ENCODE measurements at regions not wholly inside any gene's neighbourhood (a gene's known extent, or its start where the extent isn't known, plus 50 kb on each side); places are given as distances from the start of the nearest gene placed in this dataset.

DNA sequence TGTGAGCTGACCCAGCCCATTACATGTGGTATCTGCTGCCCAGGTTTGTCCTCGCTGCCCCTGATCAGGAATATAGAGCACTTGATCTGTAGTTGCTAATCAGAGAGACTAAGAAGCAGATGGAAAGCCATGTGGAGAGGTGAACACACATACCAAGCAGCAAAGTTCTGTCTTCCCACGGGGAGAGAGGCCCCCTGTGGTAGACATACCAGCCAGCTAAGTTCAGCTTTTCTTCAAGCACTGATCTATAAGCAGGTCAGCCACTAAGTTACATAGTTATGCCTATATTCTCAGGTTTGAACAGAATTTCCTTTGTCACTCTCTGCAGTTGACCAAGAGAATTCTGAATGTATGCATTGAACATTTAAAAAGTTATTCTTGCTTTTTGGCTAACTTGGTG, 76.4 kb downstream of the DDX3Y start:
- H3K36me3 Mint-ChIP-seq: no peaks in the 10 kb centered on the region
- ChIA-PET POLR2A (no interaction called here), CTCF (no interaction called here)
- intact Hi-C loops (cut with micrococcal nuclease): no loop called here
- no peak for DNase-seq
- H3K27ac Mint-ChIP-seq: no peak overlapping the region
- no peaks in the 10 kb centered on the region for H3K9me3 Mint-ChIP-seq
- H3K27me3 Mint-ChIP-seq: no peaks in the 10 kb centered on the region
- H3K4me1 Mint-ChIP-seq (ENCODE audit: low read depth): no peaks in the 10 kb centered on the region
- no peak overlapping the region for H3K4me3 Mint-ChIP-seq

DNA sequence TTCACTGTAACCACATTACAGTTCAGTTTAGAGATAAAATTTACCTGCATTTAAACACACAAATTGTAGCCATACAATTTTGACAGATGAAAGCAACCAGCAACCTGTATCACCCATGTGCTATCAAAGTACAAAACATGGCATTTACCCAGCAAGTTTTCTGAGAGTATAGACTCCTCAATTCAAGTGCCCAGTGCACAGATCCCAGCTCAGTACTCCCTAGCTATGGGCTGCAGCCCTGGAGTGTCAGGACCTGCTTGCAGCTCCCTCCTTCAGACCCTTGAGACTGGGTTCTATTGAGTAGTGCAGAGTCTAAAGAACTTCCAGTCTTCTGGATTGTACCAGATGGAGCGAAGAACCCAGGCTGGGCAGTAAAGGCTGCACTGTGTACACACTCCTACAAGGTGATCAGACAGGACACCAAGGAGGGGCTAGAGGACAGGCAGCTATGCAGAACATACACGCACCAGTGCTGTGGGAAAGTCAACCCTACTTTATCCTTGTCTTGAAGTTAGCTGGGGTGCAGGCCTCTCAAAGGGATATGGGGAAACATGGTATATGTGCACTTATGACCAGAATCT, 77.7 kb downstream of the DDX3Y start:
- Mint-ChIP-seq H3K36me3 (no peaks in the 10 kb centered on the region), H3K27me3 (no peaks in the 10 kb centered on the region), H3K4me1 (ENCODE audit: low read depth) (no peaks in the 10 kb centered on the region), H3K4me3 (no peak overlapping the region), H3K9me3 (no peaks in the 10 kb centered on the region), H3K27ac (no peak overlapping the region)
- no peak for DNase-seq
- POLR2A ChIA-PET: no interaction called here
- intact Hi-C loops (cut with micrococcal nuclease): no loop called here
- CTCF ChIA-PET: no interaction called here

DNA sequence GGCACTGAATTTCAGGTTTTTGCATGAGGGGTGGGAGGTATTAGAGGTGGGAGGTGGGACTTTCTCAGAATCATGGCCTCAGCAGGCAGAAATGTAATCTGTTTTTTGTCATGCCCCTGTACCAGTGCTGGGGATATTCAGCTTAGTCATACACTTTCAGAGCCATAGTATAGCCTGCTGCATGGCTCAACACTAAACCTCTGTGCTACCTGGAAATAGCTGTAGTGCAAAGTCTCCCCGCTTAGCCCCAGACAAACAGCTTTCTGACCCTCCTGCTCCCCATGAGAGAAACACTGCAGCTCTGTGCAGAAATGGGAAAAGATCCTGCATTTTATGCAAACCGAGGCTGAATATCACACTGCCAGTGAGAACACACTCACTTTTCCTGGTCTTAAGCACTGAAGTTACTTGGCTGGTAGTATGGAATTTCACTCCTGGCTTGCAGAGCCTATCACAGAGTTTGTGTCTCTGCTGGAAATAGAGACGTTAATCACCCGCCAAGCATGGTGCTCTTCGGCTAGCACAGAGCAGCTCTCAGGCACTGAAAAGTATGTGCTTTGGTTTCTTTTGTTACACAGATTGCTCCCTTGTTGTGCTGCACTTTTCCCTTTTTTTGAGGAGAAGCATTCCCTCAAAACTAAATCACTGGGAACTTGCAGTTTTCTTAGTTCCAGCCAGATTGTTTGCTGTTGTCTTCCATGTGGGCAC, 80.1 kb downstream of the DDX3Y start:
- H3K9me3 Mint-ChIP-seq: no peaks in the 10 kb centered on the region

DNA sequence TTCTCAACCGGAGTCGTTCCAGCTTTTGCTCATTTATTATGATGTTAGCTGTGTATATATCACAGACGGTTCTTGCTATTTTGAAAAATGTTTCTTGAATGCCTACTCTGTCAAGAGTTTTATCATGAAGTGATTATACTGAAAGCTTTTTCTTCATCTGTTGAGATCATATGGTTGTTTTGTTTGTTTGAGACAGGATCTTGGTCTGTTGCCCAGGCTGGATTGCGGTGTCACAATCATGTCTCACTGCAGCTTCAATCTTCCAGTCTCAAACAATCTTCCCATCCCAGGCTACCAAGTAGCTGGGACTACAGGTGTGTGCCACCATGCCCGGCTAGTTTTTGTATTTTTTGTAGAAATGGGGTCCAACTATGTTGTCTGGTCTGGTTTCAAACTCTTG, 112.8 kb downstream of the DDX3Y start:
- intact Hi-C loops (cut with micrococcal nuclease): no loop called here
- Mint-ChIP-seq H3K27me3 (no peaks in the 10 kb centered on the region), H3K4me1 (ENCODE audit: low read depth) (peaks cover 21% of the 10 kb centered on the region), H3K27ac (no peak overlapping the region), H3K4me3 (no peak overlapping the region), H3K9me3 (no peaks in the 10 kb centered on the region), H3K36me3 (no peaks in the 10 kb centered on the region)
- no peak for DNase-seq
- ChIA-PET POLR2A (no interaction called here), CTCF (no interaction called here)

More for the DNA sequence above, 80.1 kb downstream of the DDX3Y start:
- CTCF ChIA-PET: no interaction called here
- no peaks in the 10 kb centered on the region for H3K27me3 Mint-ChIP-seq
- no peaks in the 10 kb centered on the region for H3K4me1 Mint-ChIP-seq (ENCODE audit: low read depth)
- H3K4me3 Mint-ChIP-seq: no peak overlapping the region
- intact Hi-C loops (cut with micrococcal nuclease): no loop called here
- H3K36me3 Mint-ChIP-seq: no peaks in the 10 kb centered on the region
- POLR2A ChIA-PET: no interaction called here
- DNase-seq: no peak
- H3K27ac Mint-ChIP-seq: no peak overlapping the region

DNA sequence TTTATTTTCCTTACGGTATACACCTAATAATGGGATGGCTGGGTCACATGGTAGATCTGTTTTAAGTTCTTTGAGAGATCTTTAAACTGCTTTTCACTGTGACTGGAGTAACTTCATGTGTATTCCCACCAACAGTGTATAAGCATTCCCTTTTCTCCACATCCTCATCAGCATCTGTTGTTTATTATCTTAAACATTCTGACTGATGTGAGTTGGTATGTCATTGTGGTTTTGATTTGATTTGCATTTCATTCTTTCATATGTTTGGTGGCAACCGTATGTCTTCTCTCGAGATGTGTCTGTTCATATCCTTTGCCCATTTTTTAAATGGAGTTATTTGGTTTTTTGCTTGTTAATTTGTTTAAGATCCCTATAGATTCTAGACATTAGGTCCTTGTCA, 114.8 kb downstream of the DDX3Y start:
- ChIA-PET CTCF (no interaction called here), POLR2A (no interaction called here)
- Mint-ChIP-seq H3K4me3 (no peak overlapping the region), H3K4me1 (ENCODE audit: low read depth) (peaks cover 23% of the 10 kb centered on the region), H3K36me3 (no peaks in the 10 kb centered on the region), H3K9me3 (no peaks in the 10 kb centered on the region), H3K27me3 (no peaks in the 10 kb centered on the region), H3K27ac (no peak overlapping the region)
- DNase-seq: no peak
- intact Hi-C loops (cut with micrococcal nuclease): no loop called here

DNA sequence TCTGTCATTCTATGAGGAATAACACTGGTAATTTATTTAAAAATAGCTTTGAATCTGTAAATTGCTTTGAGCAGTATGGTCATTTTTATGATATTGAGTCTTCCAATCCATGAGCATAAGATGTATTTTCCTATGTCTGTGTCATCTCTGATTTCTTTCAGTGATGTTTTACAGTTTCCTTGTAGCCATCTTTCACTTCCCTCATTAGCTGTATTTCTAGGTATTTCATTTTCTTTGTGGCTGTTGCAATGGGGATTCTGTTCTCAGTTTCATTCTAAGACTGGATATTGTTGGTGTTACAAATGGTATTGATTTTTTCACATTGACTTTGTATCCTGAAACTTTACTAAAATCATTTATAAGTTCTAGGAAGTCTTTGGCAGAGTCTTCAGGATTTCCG, 116.2 kb downstream of the DDX3Y start:
- no peak overlapping the region for H3K4me3 Mint-ChIP-seq
- no peaks in the 10 kb centered on the region for H3K27me3 Mint-ChIP-seq
- ChIA-PET POLR2A (no interaction called here), CTCF (no interaction called here)
- intact Hi-C loops (cut with micrococcal nuclease): no loop called here
- no peak for DNase-seq
- peaks cover 23% of the 10 kb centered on the region for H3K4me1 Mint-ChIP-seq (ENCODE audit: low read depth)
- no peak overlapping the region for H3K27ac Mint-ChIP-seq
- no peaks in the 10 kb centered on the region for H3K36me3 Mint-ChIP-seq
- no peaks in the 10 kb centered on the region for H3K9me3 Mint-ChIP-seq

DNA sequence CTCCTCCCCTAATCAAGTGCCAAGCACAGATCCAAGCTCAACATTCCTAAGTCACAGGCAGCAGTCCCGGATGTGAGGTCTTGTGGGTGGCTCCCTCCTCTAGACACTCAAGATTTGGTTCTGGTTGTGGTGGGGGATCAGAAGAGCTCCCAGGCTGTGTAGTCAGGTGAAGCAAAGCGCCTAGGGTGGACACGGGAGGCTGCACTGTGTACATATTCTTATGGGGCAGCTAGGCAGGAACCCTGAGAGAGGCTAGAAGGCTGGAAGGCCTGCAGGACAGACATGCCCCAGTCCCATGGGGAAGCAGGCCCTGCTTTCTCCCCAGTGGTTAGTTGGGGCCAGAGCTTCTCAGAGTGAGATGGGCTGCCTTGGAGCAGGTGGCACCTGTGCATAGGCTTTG, 118.9 kb downstream of the DDX3Y start:
- ChIA-PET POLR2A (no interaction called here), CTCF (no interaction called here)
- H3K27ac Mint-ChIP-seq: no peak overlapping the region
- no peaks in the 10 kb centered on the region for H3K36me3 Mint-ChIP-seq
- no peaks in the 10 kb centered on the region for H3K27me3 Mint-ChIP-seq
- no peaks in the 10 kb centered on the region for H3K9me3 Mint-ChIP-seq
- intact Hi-C loops (cut with micrococcal nuclease): no loop called here
- H3K4me3 Mint-ChIP-seq: no peak overlapping the region
- H3K4me1 Mint-ChIP-seq (ENCODE audit: low read depth): peaks cover 15% of the 10 kb centered on the region
- DNase-seq: no peak

DNA sequence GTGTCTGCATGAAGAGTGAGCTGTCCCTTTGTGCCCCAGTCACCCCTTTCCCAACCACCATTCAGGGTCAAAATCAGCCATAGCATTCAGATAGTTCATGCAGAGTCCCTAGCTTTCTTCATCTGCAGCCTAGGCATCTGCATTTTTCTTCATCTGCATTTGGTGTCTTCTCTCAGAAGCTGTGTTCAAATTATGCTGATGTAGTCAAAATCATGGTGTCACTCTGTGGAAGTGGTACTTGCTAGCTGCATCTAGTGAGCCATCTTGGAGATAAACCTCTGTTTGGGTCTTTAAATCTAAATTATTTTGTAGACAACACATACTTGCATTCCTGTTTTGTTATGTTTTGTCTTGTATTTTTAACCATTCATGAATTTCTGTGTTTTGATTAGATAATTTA, 119.8 kb downstream of the DDX3Y start:
- Mint-ChIP-seq H3K27ac (no peak overlapping the region), H3K9me3 (no peaks in the 10 kb centered on the region), H3K36me3 (peaks cover 2% of the 10 kb centered on the region), H3K4me1 (ENCODE audit: low read depth) (peaks cover 15% of the 10 kb centered on the region), H3K4me3 (no peak overlapping the region), H3K27me3 (no peaks in the 10 kb centered on the region)
- CTCF ChIA-PET: no interaction called here
- intact Hi-C loops (cut with micrococcal nuclease): no loop called here
- DNase-seq: no peak
- POLR2A ChIA-PET: no interaction called here

DNA sequence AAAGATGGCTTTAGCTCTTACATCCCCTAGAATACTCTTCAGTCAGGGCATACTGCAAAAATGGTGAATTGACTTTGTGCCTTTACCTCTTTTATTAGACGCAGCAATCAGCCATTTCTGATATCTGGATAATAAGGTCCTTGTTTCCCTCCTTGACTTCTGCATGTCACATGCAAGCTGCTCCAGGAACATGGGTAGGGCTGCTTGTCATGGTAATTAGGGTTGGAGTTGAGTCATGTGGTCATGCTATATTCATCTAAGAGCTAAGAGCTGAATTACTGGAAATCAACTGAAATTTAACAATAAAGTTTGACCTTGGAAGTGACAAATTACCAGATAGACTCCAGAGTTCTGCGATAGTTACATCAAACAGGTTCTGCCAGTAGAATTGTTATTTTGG, 122.2 kb downstream of the DDX3Y start:
- DNase-seq: no peak
- H3K4me3 Mint-ChIP-seq: no peak overlapping the region
- peaks cover 2% of the 10 kb centered on the region for H3K36me3 Mint-ChIP-seq
- H3K4me1 Mint-ChIP-seq (ENCODE audit: low read depth): peaks cover 3% of the 10 kb centered on the region
- POLR2A ChIA-PET: no interaction called here
- intact Hi-C loops (cut with micrococcal nuclease): no loop called here
- H3K27me3 Mint-ChIP-seq: no peaks in the 10 kb centered on the region
- no peaks in the 10 kb centered on the region for H3K9me3 Mint-ChIP-seq
- CTCF ChIA-PET: no interaction called here
- no peak overlapping the region for H3K27ac Mint-ChIP-seq

DNA sequence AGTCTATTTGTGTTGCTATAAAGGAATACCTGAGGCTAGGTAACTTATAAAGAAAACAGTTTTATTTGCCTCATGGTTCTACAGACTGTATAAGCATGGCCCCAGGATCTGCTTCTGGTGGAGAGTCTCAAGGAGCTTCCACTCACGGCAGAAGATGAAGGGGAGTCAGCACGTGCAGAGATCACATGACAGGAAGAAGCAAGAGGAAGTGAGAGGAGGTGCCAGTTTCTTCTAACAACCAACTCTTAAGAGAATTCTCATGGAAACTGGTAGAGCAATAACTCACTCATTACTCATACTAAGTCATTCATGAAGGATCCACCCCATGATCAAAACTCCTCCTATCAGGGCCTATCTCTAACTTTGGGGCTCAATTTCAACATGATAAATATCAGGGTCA, 135.6 kb downstream of the DDX3Y start:
- Mint-ChIP-seq H3K4me3 (no peak overlapping the region), H3K36me3 (no peaks in the 10 kb centered on the region), H3K9me3 (peaks cover 9% of the 10 kb centered on the region), H3K27ac (no peak overlapping the region), H3K4me1 (ENCODE audit: low read depth) (peaks cover 6% of the 10 kb centered on the region), H3K27me3 (no peaks in the 10 kb centered on the region)
- ChIA-PET POLR2A (no interaction called here), CTCF (no interaction called here)
- no peak for DNase-seq
- intact Hi-C loops (cut with micrococcal nuclease): no loop called here

DNA sequence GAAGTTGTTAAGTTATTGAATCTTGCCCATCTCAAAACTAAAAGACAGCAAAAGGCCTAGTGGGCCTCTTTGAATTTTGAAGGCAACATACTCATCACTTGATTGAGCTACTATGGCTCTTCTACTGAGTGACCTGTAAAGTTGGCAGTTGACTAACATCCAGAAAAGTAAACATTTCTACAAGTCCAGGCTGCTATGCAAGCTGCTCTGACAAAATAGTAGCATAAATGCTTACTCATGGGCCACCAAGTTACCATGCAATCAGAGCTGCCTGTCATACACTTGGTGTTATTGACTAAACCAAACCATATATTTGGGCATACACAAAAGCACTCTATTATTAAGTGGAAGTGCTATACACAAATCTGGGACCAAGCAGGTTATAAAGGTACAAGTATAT, 148.8 kb downstream of the DDX3Y start:
- peaks cover 4% of the 10 kb centered on the region for H3K4me1 Mint-ChIP-seq (ENCODE audit: low read depth)
- no peak overlapping the region for H3K27ac Mint-ChIP-seq
- ChIA-PET POLR2A (no interaction called here), CTCF (no interaction called here)
- intact Hi-C loops (cut with micrococcal nuclease): no loop called here
- H3K9me3 Mint-ChIP-seq: no peaks in the 10 kb centered on the region
- DNase-seq: no peak
- no peaks in the 10 kb centered on the region for H3K27me3 Mint-ChIP-seq
- H3K36me3 Mint-ChIP-seq: no peaks in the 10 kb centered on the region
- no peak overlapping the region for H3K4me3 Mint-ChIP-seq

DNA sequence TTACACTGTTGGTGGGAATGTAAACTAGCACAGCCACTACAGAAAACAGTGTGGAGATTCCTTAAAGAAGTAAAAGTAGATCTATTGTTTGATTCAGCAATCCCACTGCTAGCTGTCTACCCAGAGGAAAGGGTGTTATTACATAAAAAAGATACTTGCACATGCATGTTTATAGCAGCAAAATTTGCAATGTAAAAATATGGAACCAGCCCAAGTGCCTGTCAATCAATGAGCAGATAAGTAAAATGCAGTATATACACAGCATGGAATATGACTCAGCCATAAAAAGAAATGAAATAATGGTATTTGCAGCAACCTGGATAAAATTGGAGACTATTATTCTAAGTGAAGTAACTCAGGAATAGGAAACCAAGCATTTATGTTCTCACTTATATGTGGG, 161.7 kb downstream of the DDX3Y start:
- DNase-seq: no peak
- POLR2A ChIA-PET: no interaction called here
- no peaks in the 10 kb centered on the region for H3K4me1 Mint-ChIP-seq (ENCODE audit: low read depth)
- no peak overlapping the region for H3K4me3 Mint-ChIP-seq
- H3K27ac Mint-ChIP-seq: no peak overlapping the region
- H3K27me3 Mint-ChIP-seq: no peaks in the 10 kb centered on the region
- H3K36me3 Mint-ChIP-seq: no peaks in the 10 kb centered on the region
- CTCF ChIA-PET: no interaction called here
- H3K9me3 Mint-ChIP-seq: no peaks in the 10 kb centered on the region
- intact Hi-C loops (cut with micrococcal nuclease): no loop called here

DNA sequence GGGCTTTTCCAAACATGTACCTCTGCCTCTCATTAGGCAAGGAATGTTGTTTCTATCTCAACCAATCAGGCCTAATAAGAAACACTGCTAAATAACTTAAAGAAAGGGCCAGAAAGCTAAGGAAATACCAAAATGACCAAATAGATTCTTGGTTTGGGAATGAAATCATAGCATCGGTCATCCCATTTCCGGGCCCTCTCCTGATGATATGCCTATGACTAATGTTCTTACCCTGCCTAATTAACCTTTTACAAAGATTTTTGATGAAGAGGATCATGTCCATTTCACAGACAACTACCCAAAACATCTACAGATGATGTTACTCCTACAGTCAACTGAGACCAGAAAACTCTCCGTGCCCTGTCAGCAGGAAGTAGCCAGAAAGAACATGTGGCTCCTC, 164.0 kb downstream of the DDX3Y start:
- H3K4me3 Mint-ChIP-seq: no peak overlapping the region
- CTCF ChIA-PET: no interaction called here

More for the DNA sequence above, 164.0 kb downstream of the DDX3Y start:
- no peaks in the 10 kb centered on the region for H3K27me3 Mint-ChIP-seq
- no peak for DNase-seq
- H3K9me3 Mint-ChIP-seq: peaks cover 3% of the 10 kb centered on the region
- no peak overlapping the region for H3K27ac Mint-ChIP-seq
- intact Hi-C loops (cut with micrococcal nuclease): no loop called here
- H3K4me1 Mint-ChIP-seq (ENCODE audit: low read depth): no peaks in the 10 kb centered on the region
- POLR2A ChIA-PET: no interaction called here
- H3K36me3 Mint-ChIP-seq: peaks cover 3% of the 10 kb centered on the region

All from activated CD4-positive, alpha-beta memory T cell treated with anti-CD3 and anti-CD28 coated beads for 36 hours (primary cell).